Suprapubic skin (tissue), 4 donors: ENCODE measurements at regions not wholly inside any gene's neighbourhood (a gene's known extent, or its start where the extent isn't known, plus 50 kb on each side); places are given as distances from the start of the nearest gene placed in this dataset.

Experiments
- DNase-seq, 2 donors: peaks; one replicate each; pipeline ENCODE4 v3.0.0-alpha.2; 2019; ENCODE audit warnings: low spot score in 2 of 2
- H3K27ac ChIP-seq: fragments of 200-600 bp; sonication (generic); one replicate; pipeline ENCODE4 v1.5.1; 2019
- H3K27me3 ChIP-seq: fragments of 200-600 bp; sonication (generic); one replicate; pipeline ENCODE4 v1.5.1; 2019
- H3K36me3 ChIP-seq: fragments of 200-600 bp; sonication (generic); one replicate; pipeline ENCODE4 v1.5.1; 2019
- H3K4me1 ChIP-seq: fragments of 200-600 bp; sonication (generic); one replicate; pipeline ENCODE4 v1.5.1; 2019
- H3K4me3 ChIP-seq: fragments of 200-600 bp; sonication (generic); one replicate; pipeline ENCODE4 v1.5.1; 2019; ENCODE audit warnings: mild to moderate bottlenecking
- H3K9me3 ChIP-seq: fragments of 200-600 bp; sonication (generic); one replicate; pipeline ENCODE4 v1.5.1; 2019
- EP300 ChIP-seq: sonication (generic); formaldehyde crosslinking; IDR thresholded peaks from one replicate; pipeline ENCODE4 v1.6.1; 2017; ENCODE audit warnings: antibody characterized with exemption
- POLR2A ChIP-seq, 2 donors: fragments of 450-650 bp; IDR thresholded peaks; one replicate each; pipeline ENCODE4 v1.6.1; 2017; ENCODE audit warnings: antibody characterized with exemption in 2 of 2, mild to moderate bottlenecking in 2 of 2, moderate library complexity in 2 of 2
- POLR2AphosphoS5 ChIP-seq, 3 donors: sonication (generic); formaldehyde crosslinking; IDR thresholded peaks; one replicate each; pipeline ENCODE4 v1.6.1; 2017; ENCODE audit warnings: antibody characterized with exemption in 3 of 3
- WGBS: methylation state at CpG from one replicate; pipeline ENCODE4 v1.1.5; 2018; 5-methylcytosine and 5-hydroxymethylcytosine counted together
- TF ChIP-seq, protein P1 (sequence below), 2 donors: fragments of 200-600 bp in 1 of 2; fragments of 450-650 bp in 1 of 2; sonication (generic) in 1 of 2; IDR thresholded peaks; one replicate each; pipeline ENCODE4 v1.5.1; 2016 to 2019; ENCODE audit warnings: antibody characterized with exemption in 2 of 2, mild to moderate bottlenecking in 1 of 2, moderate library complexity in 1 of 2

DNA sequence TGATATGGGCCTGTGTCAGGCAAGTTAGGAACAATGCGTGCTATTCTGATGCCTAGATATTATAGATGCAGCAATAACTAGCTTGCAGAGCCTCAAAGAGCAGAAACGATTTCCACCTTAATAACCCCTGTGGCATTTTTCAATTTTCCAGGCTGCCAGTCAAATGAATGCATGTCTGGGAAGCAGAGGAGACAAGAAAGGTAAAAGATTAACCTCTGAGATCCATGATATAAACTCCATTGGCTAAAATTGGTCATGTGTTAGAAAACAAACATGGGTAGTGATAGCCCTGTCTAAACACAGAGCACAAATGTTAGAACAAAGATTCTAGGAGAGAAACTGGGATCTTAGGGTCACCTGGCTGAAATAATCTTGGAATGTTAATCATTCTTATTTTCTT, 811.1 kb downstream of the DIAPH3 start:
- H3K4me3 ChIP-seq, result no peak overlapping the region
- DNase-seq, result no peak
- no peak for TF ChIP-seq POLR2A (IDR thresholded peaks at IDR 0.05)
- no peak for TF ChIP-seq POLR2AphosphoS5 (IDR thresholded peaks at IDR 0.05)
- TF ChIP-seq, protein P1, sequence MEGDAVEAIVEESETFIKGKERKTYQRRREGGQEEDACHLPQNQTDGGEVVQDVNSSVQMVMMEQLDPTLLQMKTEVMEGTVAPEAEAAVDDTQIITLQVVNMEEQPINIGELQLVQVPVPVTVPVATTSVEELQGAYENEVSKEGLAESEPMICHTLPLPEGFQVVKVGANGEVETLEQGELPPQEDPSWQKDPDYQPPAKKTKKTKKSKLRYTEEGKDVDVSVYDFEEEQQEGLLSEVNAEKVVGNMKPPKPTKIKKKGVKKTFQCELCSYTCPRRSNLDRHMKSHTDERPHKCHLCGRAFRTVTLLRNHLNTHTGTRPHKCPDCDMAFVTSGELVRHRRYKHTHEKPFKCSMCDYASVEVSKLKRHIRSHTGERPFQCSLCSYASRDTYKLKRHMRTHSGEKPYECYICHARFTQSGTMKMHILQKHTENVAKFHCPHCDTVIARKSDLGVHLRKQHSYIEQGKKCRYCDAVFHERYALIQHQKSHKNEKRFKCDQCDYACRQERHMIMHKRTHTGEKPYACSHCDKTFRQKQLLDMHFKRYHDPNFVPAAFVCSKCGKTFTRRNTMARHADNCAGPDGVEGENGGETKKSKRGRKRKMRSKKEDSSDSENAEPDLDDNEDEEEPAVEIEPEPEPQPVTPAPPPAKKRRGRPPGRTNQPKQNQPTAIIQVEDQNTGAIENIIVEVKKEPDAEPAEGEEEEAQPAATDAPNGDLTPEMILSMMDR (IDR thresholded peaks at IDR 0.05), result no peak
- no peak for TF ChIP-seq EP300
- H3K27ac ChIP-seq, result no peak overlapping the region
- 61% methylated on average over 2 of the region's 2 CpGs for WGBS
- no peaks in the 10 kb centered on the region for H3K36me3 ChIP-seq
- H3K27me3 ChIP-seq, result no peaks in the 10 kb centered on the region
- no peaks in the 10 kb centered on the region for H3K9me3 ChIP-seq
- H3K4me1 ChIP-seq, result no peaks in the 10 kb centered on the region

DNA sequence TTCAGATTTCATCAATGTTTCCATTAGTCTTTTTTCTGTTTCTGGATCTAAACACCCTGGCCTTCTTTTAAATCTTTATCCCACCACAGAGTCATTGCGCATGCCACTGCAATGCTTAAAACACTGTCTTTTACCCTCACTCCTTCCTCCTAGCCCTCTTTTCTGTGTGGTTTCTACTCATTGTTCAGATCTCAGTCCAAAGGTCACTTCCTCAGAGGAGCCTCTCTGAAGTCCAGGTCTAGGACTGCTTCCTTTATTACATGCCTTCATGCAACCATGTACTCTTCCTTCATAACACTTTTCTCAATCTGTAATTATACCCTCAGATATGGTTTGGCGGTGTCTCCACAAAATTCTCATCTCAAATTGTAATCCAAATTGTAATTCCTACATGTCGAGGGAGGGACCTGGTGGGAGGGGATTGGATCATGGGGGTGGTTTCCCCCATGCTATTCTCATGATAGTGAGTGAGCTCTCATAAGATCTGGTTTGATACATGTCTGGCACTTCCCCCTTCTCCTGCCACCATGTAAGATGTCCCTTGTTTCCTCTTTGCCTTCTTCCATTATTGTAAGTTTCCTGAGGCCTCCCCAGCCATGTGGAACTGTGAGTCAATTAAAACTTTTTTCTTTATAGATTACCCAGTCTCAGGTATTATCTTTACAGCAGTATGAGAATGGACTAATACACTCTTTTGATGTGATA, 808.9 kb downstream of the DIAPH3 start:
- H3K27ac ChIP-seq, result no peak overlapping the region

DNA sequence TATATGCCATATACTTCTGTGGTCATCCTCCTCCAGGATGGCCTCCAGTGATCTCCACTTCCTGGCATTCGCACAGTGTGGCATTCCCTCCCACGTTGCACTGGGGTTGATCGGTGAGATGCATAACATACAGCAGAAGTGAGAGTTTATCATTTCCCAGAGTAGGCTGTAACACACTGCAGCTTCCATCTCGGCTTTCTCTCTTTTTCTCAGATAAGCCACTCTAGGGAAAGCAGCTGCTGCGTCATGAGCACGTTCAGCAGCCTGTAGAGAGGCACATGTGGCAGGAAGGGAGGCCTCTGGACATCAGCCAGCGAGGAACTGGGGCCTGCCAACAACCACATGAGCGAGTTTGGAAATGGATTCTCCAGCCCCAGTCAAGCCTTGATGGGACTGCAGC, 807.1 kb downstream of the DIAPH3 start:
- Histone ChIP-seq H3K36me3 (no peaks in the 10 kb centered on the region), H3K27me3 (no peaks in the 10 kb centered on the region), H3K4me1 (no peaks in the 10 kb centered on the region), H3K27ac (no peak overlapping the region), H3K4me3 (no peak overlapping the region), H3K9me3 (no peaks in the 10 kb centered on the region)
- no peak for DNase-seq
- TF ChIP-seq EP300 (no peak), POLR2A (IDR thresholded peaks at IDR 0.05) (no peak), POLR2AphosphoS5 (IDR thresholded peaks at IDR 0.05) (no peak)
- TF ChIP-seq, protein P1 (IDR thresholded peaks at IDR 0.05), result no peak
- WGBS, result 54% methylated on average over 8 of the region's 8 CpGs

More for the DNA sequence above, 808.9 kb downstream of the DIAPH3 start:
- Histone ChIP-seq H3K4me1 (no peaks in the 10 kb centered on the region), H3K36me3 (no peaks in the 10 kb centered on the region), H3K4me3 (no peak overlapping the region), H3K9me3 (no peaks in the 10 kb centered on the region), H3K27me3 (no peaks in the 10 kb centered on the region)
- WGBS, result 89% methylated on average over 3 of the region's 3 CpGs
- no peak for DNase-seq
- TF ChIP-seq, protein P1 (IDR thresholded peaks at IDR 0.05), result no peak
- TF ChIP-seq POLR2A (IDR thresholded peaks at IDR 0.05) (no peak), EP300 (no peak), POLR2AphosphoS5 (IDR thresholded peaks at IDR 0.05) (no peak)

DNA sequence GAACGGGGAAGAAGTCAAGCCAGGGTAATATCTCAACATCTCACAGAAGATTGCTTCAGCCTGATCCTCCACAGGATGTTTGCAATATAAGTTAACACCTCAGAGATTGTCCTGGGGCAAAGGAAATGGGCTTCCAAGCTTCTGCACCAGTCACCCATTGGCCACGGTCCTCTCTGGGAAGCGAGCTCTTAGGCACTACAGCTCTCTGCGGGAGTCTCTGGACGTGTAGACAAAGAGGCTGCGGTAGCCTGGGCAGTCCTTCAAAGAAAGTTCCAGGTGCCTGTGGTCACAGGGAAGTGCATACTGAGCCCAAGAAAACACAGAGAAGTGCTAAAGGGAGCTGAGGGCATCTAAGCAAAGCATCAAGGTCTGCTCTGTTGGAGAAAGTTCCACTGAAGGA, 805.7 kb downstream of the DIAPH3 start:
- H3K9me3 ChIP-seq, result no peaks in the 10 kb centered on the region
- WGBS, result 88% methylated on average over 6 of the region's 6 CpGs
- no peak for DNase-seq
- no peak for TF ChIP-seq EP300
- TF ChIP-seq POLR2A (IDR thresholded peaks at IDR 0.05), result no peak
- TF ChIP-seq, protein P1 (IDR thresholded peaks at IDR 0.05), result no peak
- no peak for TF ChIP-seq POLR2AphosphoS5 (IDR thresholded peaks at IDR 0.05)
- H3K36me3 ChIP-seq, result no peaks in the 10 kb centered on the region
- no peaks in the 10 kb centered on the region for H3K4me1 ChIP-seq
- no peaks in the 10 kb centered on the region for H3K27me3 ChIP-seq
- H3K27ac ChIP-seq, result no peak overlapping the region
- no peak overlapping the region for H3K4me3 ChIP-seq

DNA sequence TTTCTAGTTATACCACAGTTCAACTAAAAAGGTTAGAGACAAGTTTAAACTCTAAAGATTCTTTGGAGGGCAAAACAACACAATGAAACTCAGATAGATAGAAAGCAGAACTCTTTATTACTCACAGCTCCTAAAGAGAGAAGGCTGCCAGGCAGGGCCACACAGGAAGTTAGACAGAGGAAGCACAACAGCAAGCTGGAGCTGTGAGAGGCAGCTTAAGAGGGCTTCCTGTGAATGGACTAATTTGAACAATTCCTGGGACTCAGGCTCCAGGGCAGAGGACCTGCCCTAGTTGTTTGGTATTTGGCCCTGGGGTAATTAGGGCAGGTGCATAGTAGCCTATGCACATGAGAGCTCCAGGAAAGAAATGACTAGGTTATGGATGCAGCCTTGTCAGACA, 803.6 kb downstream of the DIAPH3 start:
- Histone ChIP-seq H3K36me3 (no peaks in the 10 kb centered on the region), H3K27ac (no peak overlapping the region), H3K27me3 (no peaks in the 10 kb centered on the region), H3K4me1 (no peaks in the 10 kb centered on the region), H3K9me3 (no peaks in the 10 kb centered on the region), H3K4me3 (no peak overlapping the region)
- DNase-seq, result no peak
- TF ChIP-seq, protein P1 (IDR thresholded peaks at IDR 0.05), result no peak
